Stomach (tissue), 4 donors: ENCODE measurements at regions not wholly inside any gene's neighbourhood (a gene's known extent, or its start where the extent isn't known, plus 50 kb on each side); places are given as distances from the start of the nearest gene placed in this dataset.

Experiments used
- CTCF ChIP-seq, 7 experiments: fragments of 450-650 bp in 4 of 7; fragments of 200-600 bp in 3 of 7; sonication (generic) in 3 of 7; IDR thresholded peaks; one replicate each; pipeline ENCODE4 v1.5.1; 2016 to 2019; ENCODE audit warnings: antibody characterized with exemption in 7 of 7, control low read depth in 2 of 7, mild to moderate bottlenecking in 1 of 7
- EP300 ChIP-seq: sonication (generic); formaldehyde crosslinking; IDR thresholded peaks from one replicate; pipeline ENCODE4 v1.6.1; 2017; ENCODE audit warnings: antibody characterized with exemption
- POLR2A ChIP-seq, 4 donors: fragments of 450-650 bp; IDR thresholded peaks; one replicate each; pipeline ENCODE4 v1.6.1; 2016; ENCODE audit warnings: antibody characterized with exemption in 4 of 4, control low read depth in 2 of 4, mild to moderate bottlenecking in 1 of 4, moderate library complexity in 1 of 4
- POLR2AphosphoS5 ChIP-seq, 3 donors: sonication (generic); formaldehyde crosslinking; IDR thresholded peaks; one replicate each; pipeline ENCODE4 v1.6.1; 2016; ENCODE audit warnings: antibody characterized with exemption in 3 of 3

- TF ChIP-seq CTCF (IDR thresholded peaks at IDR 0.05) (no peak), POLR2AphosphoS5 (IDR thresholded peaks at IDR 0.05) (no peak), POLR2A (IDR thresholded peaks at IDR 0.05) (no peak), EP300 (no peak)
Observed at GRCh38 chr1:90616395-90616794, 100.7 kb downstream of the BARHL2 start.
